ENCODE measurements at regions not wholly inside any gene's neighbourhood (a gene's known extent, or its start where the extent isn't known, plus 50 kb on each side); places are given as distances from the start of the nearest gene placed in this dataset.

- TF ChIP-seq EZH2phosphoT487 (IDR thresholded peaks at IDR 0.05; ENCODE audit: insufficient read depth, low read depth): no peak
- no peak for TF ChIP-seq EZH2 (IDR thresholded peaks at IDR 0.05; ENCODE audit: insufficient read depth, poor library complexity, severe bottlenecking)
Measured at GRCh38 chr12:126457776-126458175, 1392.5 kb downstream of the AACS start.

Data from GM23248 (cell line).